ENCODE measurements at regions not wholly inside any gene's neighbourhood (a gene's known extent, or its start where the extent isn't known, plus 50 kb on each side); places are given as distances from the start of the nearest gene placed in this dataset.

DNA sequence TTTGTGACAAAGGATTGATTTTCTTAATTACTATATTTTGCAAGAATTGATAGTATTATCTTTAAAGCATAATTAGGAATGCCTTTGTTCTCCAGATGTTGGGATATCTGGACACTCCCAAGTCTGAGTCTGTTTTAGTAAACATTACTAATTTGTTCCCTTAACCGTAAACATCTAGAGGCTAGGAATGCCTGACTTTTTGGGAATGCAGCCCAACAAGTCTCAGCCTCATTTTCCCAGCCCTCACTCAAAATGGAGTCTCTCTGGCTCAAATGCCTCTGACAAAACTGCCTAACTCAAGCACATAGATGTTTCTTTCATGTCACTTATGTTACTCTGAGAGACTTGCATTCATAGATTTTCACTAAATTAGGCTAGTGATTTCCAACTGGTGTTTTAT lies 297.0 kb upstream of the CLNK start:
- DNase-seq (ENCODE audit: low spot score), result no peak
- TF ChIP-seq, protein P1, sequence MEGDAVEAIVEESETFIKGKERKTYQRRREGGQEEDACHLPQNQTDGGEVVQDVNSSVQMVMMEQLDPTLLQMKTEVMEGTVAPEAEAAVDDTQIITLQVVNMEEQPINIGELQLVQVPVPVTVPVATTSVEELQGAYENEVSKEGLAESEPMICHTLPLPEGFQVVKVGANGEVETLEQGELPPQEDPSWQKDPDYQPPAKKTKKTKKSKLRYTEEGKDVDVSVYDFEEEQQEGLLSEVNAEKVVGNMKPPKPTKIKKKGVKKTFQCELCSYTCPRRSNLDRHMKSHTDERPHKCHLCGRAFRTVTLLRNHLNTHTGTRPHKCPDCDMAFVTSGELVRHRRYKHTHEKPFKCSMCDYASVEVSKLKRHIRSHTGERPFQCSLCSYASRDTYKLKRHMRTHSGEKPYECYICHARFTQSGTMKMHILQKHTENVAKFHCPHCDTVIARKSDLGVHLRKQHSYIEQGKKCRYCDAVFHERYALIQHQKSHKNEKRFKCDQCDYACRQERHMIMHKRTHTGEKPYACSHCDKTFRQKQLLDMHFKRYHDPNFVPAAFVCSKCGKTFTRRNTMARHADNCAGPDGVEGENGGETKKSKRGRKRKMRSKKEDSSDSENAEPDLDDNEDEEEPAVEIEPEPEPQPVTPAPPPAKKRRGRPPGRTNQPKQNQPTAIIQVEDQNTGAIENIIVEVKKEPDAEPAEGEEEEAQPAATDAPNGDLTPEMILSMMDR (IDR thresholded peaks at IDR 0.05; ENCODE audit: extremely low read depth, missing control alignments), result no peak

DNA sequence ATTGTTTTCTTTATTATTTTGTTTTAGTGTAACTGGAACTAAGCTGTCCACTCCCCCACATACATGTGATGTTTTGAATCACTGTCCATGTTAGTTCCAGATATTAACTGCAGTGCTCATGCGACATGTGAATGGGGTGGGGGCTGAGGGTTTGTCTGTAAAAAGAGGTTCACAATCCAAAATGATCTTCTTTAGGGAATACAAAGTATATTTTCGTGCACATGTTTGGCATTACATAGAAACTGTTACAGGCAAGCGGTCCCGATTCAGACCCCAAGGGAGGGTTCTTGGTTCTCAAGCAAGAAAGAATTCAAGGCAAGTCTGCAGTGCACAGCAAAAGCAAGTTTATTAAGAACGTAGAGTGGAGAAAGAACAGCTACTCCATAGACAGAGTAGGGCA lies 296.5 kb upstream of the CLNK start:
- TF ChIP-seq, protein P1 (IDR thresholded peaks at IDR 0.05; ENCODE audit: extremely low read depth, missing control alignments), result no peak
- no peak for DNase-seq (ENCODE audit: low spot score)

DNA sequence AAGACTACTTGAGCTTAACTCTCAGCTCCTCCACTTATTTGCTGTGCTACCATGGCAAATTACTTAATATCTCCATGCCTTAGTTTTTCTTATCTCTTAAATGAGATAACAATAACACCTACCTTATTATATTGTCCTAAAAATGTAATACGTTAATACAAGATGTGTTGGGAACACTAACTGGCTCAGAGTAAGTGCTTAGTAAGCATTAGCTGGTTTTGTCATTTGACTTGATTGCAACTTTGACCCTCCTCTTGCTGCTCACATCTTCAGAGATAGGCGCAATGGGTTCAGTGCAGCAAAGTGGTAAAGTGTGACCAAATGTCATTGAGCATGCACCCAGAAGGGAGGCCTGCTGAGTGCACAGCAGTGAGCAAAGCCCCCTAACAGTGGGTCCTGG lies 294.5 kb upstream of the CLNK start:
- TF ChIP-seq, protein P1 (IDR thresholded peaks at IDR 0.05; ENCODE audit: extremely low read depth, missing control alignments), result no peak
- DNase-seq (ENCODE audit: low spot score), result no peak

DNA sequence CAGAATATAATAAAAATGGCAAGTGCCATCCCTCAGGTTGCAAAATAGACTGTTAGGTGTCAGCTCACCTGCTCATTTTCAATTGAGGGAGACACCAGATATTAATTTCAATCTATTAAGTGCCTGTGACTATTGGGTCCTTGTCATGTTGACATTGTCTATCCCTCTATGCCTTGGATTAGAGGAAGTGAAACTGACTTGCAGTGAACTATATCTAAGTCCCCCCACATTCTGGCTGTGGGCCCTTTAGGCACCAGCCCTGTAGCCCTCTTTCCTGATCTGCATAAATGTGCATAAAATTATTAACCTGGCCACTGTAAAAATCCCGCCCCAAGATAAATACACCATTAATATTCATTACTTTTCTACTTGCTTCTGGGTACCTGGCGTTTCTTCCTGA lies 293.0 kb upstream of the CLNK start:
- DNase-seq (ENCODE audit: low spot score), result peak; percentile 25
- TF ChIP-seq, protein P1 (IDR thresholded peaks at IDR 0.05; ENCODE audit: extremely low read depth, missing control alignments), result no peak

DNA sequence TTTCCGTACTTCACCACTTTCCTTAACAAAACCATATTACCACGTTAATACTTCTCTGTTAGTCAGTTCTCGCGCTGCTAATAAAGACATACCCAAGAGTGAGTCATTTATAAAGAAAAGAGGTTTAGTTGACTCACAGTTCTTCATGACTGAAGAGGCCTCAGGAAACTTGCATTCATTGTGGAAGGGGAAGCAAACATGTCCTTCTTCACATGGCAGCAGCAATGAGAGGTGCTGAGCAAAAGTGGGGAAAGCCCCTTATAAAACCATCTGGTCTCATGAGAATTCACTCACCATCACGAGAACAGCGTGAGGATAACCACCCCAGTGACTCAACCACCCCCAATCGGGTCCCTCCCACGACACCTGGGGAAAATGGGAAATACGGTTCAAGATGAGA lies 289.8 kb upstream of the CLNK start:
- TF ChIP-seq, protein P1 (IDR thresholded peaks at IDR 0.05; ENCODE audit: extremely low read depth, missing control alignments), result no peak
- DNase-seq (ENCODE audit: low spot score), result no peak

DNA sequence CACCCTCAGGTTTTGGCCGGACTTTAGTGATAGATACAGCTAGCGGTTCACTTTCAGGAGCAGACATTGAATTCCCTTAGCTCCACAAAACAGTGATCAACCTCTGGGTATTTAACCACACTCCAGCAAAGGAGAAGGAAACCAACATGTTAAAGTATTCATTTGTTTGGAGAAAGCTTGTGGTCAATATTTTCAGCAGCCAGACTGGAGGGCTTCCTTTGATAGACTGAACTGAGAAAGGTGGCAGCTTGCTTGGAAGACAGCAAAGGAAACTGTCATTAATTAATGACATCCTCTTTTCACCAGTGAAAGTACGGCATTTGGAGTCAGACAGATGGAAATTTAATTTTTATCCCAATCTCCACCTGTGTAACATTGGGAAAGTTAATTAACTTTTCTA lies 289.1 kb upstream of the CLNK start:
- TF ChIP-seq, protein P1 (IDR thresholded peaks at IDR 0.05; ENCODE audit: extremely low read depth, missing control alignments), result no peak
- DNase-seq (ENCODE audit: low spot score), result no peak

DNA sequence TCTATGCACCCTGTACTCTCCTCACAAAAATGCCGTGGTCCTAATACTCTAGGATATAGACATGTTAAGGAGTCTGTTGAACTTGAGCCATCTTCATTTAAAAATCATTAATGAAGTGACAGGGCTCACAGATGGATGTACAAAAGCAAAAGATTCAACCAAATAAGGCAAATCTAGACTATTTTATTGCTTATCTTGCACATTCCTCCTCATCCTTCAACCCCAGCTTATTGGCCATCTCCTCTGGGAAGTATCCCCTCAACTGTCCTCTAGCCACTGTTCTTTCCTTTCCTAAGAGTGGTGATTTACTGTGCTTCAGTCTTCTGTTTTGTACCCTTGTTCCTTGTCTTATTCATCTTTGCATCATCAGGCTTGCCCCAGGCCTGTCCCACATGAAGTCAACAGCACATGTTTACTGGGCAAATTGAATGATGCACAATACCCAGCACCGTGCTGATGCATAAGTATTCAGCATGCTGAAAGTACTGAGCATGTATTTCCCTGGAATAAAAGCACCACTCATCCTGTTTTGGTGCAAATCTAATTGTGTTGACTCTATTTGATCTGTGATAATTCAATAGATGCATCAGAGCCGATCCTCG lies 287.3 kb upstream of the CLNK start:
- DNase-seq (ENCODE audit: low spot score), result no peak
- TF ChIP-seq, protein P1 (IDR thresholded peaks at IDR 0.05; ENCODE audit: extremely low read depth, missing control alignments), result no peak
